ENCODE measurements at regions not wholly inside any gene's neighbourhood (a gene's known extent, or its start where the extent isn't known, plus 50 kb on each side); places are given as distances from the start of the nearest gene placed in this dataset.

DNA sequence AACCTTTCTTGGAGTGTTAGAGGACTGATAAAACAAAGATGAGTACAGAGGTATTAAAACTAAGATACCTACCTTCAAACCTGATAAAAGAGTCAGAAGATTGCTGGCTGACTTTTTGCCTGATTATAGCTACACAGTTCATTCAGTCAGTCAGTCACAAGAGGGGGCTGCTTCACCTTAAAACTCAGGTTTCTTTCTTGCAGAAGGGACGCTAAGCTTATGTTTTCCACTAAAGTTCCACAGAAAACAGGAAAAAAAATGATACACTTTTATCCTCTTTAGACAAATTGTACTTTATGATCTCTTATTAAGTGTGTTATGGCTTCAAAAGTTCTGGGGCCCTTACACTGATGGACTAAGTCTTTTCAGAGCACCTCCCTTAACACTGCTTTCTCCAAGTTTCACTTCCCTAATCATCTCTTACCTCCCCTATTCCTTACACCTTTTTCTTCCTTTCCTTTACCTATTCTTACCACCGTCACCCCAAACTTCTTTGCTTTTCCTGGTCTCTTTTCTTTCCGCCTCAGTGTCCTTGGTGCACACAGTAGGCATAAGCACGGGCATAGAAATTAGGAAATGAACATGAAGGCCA, 448.7 kb upstream of the OR4E1 start:
- no peak for TF ChIP-seq POLR2AphosphoS5 (IDR thresholded peaks at IDR 0.05; ENCODE audit: low read depth, low read length)
- TF ChIP-seq FOXP2 (optimal IDR thresholded peaks at IDR 0.05; ENCODE audit: borderline replicate concordance, extremely low read depth, extremely low read length, insufficient read depth), result no peak

DNA sequence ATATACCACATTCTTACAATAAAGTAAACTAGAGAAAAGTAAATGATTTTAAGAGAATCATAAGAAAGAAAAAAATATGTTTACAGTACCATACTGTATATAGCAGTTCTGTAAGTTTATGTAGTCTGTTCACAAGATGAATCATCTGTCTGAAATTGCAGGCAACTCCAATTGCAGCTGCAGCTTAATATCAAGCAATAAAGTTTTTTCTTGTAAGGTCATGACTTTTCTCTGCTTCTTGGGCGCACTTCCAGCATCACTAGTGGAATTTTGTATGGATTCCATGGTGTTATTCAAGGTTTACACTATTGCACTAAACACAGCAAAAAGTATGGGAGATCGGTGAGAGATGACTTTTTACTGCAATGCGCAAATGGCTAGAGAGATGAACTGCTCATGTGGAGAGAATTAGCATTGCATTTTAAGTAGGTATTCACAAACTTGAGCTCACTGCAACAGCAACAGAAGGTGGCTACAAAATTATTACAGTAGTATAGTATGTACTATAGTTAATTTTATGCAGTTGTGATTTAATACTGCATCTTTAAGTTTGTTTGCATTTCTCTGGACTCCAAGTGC, 445.4 kb upstream of the OR4E1 start:
- TF ChIP-seq SIN3A (IDR thresholded peaks at IDR 0.05; ENCODE audit: borderline replicate concordance, insufficient read depth, low read length) (no peak), POLR2AphosphoS5 (IDR thresholded peaks at IDR 0.05; ENCODE audit: low read depth, low read length) (no peak), TAF1 (IDR thresholded peaks at IDR 0.05; ENCODE audit: borderline replicate concordance, insufficient read depth, low read length) (no peak), FOXP2 (optimal IDR thresholded peaks at IDR 0.05; ENCODE audit: borderline replicate concordance, extremely low read depth, extremely low read length, insufficient read depth) (no peak)
- TF ChIP-seq, protein P1, sequence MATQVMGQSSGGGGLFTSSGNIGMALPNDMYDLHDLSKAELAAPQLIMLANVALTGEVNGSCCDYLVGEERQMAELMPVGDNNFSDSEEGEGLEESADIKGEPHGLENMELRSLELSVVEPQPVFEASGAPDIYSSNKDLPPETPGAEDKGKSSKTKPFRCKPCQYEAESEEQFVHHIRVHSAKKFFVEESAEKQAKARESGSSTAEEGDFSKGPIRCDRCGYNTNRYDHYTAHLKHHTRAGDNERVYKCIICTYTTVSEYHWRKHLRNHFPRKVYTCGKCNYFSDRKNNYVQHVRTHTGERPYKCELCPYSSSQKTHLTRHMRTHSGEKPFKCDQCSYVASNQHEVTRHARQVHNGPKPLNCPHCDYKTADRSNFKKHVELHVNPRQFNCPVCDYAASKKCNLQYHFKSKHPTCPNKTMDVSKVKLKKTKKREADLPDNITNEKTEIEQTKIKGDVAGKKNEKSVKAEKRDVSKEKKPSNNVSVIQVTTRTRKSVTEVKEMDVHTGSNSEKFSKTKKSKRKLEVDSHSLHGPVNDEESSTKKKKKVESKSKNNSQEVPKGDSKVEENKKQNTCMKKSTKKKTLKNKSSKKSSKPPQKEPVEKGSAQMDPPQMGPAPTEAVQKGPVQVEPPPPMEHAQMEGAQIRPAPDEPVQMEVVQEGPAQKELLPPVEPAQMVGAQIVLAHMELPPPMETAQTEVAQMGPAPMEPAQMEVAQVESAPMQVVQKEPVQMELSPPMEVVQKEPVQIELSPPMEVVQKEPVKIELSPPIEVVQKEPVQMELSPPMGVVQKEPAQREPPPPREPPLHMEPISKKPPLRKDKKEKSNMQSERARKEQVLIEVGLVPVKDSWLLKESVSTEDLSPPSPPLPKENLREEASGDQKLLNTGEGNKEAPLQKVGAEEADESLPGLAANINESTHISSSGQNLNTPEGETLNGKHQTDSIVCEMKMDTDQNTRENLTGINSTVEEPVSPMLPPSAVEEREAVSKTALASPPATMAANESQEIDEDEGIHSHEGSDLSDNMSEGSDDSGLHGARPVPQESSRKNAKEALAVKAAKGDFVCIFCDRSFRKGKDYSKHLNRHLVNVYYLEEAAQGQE (IDR thresholded peaks at IDR 0.05; ENCODE audit: insufficient read depth in 1 of 2, low read depth in 2 of 2, low read length in 2 of 2), result no peak

DNA sequence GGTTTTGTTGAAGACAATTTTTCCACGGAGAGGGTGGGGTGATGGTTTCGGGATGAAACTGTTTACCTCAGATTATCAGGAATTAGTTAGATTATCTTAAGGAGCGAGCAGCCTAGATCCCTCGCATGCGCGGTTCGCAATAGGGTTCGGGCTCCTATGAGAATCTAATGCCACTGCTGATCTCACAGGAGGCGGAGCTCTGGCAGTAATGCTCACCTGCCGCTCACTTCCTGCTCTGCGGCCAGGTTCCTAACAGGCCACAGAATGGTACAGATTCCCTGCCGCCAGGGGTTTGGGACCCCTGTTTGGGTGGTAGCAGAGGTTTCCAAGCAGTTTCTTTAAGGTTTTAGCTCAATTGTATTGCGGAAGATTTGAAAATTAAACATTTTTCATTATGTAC, 439.8 kb upstream of the OR4E1 start:
- no peak for TF ChIP-seq POLR2AphosphoS5 (IDR thresholded peaks at IDR 0.05; ENCODE audit: low read depth, low read length)
- TF ChIP-seq FOXP2 (optimal IDR thresholded peaks at IDR 0.05; ENCODE audit: borderline replicate concordance, extremely low read depth, extremely low read length, insufficient read depth), result no peak
- TF ChIP-seq, protein P1 (IDR thresholded peaks at IDR 0.05; ENCODE audit: insufficient read depth in 1 of 2, low read depth in 2 of 2, low read length in 2 of 2), result no peak
- no peak for TF ChIP-seq SIN3A (IDR thresholded peaks at IDR 0.05; ENCODE audit: borderline replicate concordance, insufficient read depth, low read length)
- no peak for TF ChIP-seq TAF1 (IDR thresholded peaks at IDR 0.05; ENCODE audit: borderline replicate concordance, insufficient read depth, low read length)

DNA sequence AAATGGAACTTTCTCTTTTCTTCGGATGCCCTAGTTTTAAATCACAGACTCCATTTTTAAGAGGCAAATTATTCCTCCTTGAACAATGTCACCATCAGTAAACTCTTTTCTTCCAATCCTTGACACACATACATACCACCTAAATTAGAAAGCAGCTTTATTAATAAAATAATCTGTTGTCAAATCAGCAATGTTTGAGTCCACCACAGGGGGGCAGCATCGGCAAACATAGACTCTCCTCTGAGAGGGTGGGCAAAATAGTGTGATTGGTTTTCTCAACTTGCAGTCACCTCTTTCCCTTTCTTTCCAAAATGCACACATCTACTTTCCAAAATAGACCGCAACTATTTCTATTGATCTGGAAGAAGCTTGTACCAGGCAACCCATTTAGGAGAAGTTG, 438.4 kb upstream of the OR4E1 start:
- TF ChIP-seq TAF1 (IDR thresholded peaks at IDR 0.05; ENCODE audit: borderline replicate concordance, insufficient read depth, low read length) (no peak), SIN3A (IDR thresholded peaks at IDR 0.05; ENCODE audit: borderline replicate concordance, insufficient read depth, low read length) (no peak), FOXP2 (optimal IDR thresholded peaks at IDR 0.05; ENCODE audit: borderline replicate concordance, extremely low read depth, extremely low read length, insufficient read depth) (no peak), POLR2AphosphoS5 (IDR thresholded peaks at IDR 0.05; ENCODE audit: low read depth, low read length) (no peak)
- TF ChIP-seq, protein P1 (IDR thresholded peaks at IDR 0.05; ENCODE audit: insufficient read depth in 1 of 2, low read depth in 2 of 2, low read length in 2 of 2), result no peak

GRCh38 chr14:22107753-22108152, 434.1 kb upstream of the OR4E1 start:
- no peak for TF ChIP-seq TAF1 (IDR thresholded peaks at IDR 0.05; ENCODE audit: borderline replicate concordance, insufficient read depth, low read length)
- TF ChIP-seq, protein P1 (IDR thresholded peaks at IDR 0.05; ENCODE audit: insufficient read depth in 1 of 2, low read depth in 2 of 2, low read length in 2 of 2), result no peak
- TF ChIP-seq SIN3A (IDR thresholded peaks at IDR 0.05; ENCODE audit: borderline replicate concordance, insufficient read depth, low read length), result no peak
- no peak for TF ChIP-seq FOXP2 (optimal IDR thresholded peaks at IDR 0.05; ENCODE audit: borderline replicate concordance, extremely low read depth, extremely low read length, insufficient read depth)
- no peak for TF ChIP-seq POLR2AphosphoS5 (IDR thresholded peaks at IDR 0.05; ENCODE audit: low read depth, low read length)

Data from PFSK-1 (cell line).